Embryonic facial prominence (tissue), 1 donor: ENCODE measurements at regions not wholly inside any gene's neighbourhood (a gene's known extent, or its start where the extent isn't known, plus 50 kb on each side); places are given as distances from the start of the nearest gene placed in this dataset.
A peak's percentile ranks its signal among the peaks of the same experiment; 100 is the strongest.
"Not testable (repeated sequence)": the region's sequence is repeated elsewhere in the genome, so short reads cannot be mapped to it uniquely, and the experiment has no call there.

ENCODE experiments used
- DNase-seq: peaks from one replicate; pipeline ENCODE4 v3.0.0-alpha.2; 2016; ENCODE audit errors: extremely low spot score

DNA sequence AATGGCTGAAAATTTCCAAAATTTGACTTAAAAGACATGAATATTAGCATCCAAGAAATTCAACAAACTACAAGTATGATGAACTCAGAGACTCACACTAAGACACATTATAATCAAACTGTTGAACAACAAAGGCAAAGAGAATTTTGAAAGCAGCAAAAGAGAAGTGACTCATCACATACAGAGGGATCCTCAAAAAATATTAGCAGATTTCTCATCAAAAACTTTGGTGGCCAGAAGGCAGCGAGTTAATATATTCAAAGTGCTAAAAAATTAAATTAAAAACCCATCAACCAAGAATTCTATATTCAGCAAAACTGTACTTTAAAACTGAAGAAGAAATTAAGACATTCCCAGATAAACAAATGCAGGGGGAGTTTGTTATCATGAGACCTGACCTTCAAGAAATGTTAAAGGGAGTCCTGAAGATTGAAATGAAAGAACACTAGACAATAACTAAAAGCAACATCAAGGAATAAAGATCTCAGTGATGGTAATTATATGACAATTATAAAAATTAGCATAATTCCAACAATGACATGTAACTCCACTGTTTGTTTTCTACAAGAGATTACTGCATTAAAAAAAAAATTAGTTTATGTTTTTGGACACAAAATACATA, 150.0 kb downstream of the RNASET2 start:
- DNase-seq, result no peak

DNA sequence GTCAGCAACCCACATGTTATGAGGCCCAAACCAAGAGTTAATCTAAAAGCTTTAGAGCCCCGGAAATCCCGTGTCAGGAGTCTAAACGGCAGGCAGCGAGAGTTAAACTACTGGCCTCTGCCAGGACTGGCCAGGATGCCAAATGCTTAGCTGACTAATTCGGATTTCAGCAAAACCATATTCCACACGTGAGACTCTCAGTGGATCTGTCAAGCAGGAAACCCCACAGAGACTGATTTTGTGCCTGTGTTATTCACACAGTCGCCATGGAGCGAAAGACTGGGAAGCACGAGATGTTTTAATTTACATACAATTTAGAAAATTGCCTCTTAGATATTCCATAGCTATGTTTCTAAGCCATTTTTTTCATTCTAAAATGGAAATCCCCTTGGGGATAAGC, 152.9 kb downstream of the RNASET2 start:
- no peak for DNase-seq

DNA sequence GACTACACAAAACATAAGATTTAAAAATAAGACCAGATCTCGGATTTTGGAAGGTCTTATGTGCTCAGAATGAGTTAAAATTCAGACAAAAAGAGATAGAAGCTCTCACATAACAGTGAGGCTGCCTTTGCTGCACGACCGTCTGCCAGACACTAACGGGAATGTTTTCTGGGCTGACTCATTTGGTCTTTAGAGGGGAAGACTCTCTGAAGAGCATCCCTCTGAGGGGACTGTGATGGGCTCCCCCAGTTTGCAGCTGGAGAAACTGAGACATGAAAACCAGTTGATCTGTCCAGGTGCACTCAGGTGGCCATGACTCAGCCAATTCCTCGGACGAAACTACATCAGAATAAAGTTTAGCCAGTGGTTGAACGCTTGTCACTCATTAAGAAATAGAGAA, 153.9 kb downstream of the RNASET2 start:
- no peak for DNase-seq

DNA sequence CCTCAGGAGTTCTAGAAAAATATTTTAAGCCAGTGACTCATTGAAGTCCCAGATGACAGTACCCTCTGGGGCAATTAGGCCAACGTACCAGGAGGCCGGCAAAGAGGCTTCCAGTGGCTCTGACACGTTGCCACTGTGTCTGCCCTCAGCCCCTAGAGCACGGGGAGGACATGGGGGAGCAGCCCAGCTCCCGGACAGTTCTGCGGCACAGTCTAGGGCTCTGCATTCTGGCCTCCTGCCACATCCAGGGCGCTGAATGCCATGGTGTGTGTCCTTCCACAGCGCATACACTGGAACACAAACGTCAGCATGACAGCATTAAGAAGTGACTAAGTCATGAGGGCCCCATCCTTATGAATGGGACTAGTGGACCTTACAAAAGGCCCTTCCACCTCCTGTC, 156.2 kb downstream of the RNASET2 start:
- no peak for DNase-seq

DNA sequence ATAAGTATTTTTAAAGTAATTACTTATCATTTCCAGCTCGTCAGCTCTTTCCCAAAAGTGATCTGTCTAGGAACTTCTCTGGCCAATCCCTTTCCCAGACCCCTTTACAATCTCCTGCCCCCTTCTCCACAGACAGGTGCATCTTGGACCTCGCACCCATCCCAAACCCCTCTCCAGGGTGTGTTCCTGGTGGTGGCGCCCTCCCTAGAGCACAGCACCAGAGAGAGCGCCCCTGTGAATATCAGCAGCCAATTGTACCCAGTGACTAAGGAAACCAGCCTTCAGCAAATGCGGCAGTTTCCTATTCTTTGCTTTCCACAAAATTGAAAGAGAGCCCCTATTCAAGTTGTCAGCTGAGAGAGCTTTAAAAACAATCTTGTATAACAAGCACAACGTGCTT, 157.7 kb downstream of the RNASET2 start:
- DNase-seq, result no peak

DNA sequence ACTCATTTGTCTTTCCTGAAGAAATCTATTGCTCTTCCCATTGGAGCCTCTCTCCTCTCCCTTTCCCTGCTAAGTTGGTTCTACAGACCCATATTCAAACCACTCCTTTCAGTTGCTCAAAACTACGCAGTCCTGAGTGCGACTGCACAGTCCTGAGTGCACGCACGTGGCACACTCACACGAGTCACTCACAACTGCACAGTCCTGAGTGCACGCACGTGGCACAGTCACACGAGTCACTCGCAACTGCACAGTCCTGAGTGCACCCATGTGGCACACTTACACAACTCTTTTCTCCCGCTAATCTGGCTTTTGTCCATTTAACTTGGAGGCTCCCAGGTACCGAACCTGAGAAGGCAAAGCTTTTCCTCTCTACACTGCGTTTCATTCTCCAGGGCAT, 159.7 kb downstream of the RNASET2 start:
- no peak for DNase-seq

DNA sequence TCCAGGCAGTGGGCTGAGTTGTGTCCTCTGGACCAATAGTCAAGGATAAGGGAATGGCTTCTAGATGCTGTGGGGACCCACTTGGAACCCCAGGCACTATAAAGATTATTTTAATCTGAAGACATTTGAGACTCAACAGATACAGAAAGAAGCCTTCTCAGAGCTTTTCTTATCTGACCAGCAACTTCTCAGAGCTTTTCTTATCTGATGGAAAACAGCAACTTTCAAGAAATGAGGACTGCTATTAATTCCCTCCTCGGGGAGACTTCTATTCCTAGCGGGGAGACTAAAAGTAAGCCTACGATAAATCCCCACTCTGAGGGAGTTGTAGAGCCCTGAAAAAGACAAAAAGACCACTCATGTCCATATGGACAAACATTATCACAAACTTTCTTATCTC, 160.5 kb downstream of the RNASET2 start:
- DNase-seq, result no peak

DNA sequence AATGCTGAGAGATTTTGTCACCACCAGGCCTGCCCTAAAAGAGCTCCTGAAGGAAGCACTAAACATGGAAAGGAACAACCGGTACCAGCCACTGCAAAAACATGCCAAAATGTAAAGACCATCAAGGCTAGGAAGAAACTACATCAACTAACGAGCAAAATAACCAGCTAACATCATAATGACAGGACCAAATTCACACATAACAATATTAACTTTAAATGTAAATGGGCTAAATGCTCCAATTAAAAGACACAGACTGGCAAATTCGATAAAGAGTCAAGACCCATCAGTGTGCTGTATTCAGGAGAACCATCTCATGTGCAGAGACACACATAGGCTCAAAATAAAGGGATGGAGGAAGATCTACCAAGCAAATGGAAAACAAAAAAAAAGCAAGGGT, 163.8 kb upstream of the RPS6KA2 start:
- not testable (repeated sequence) for DNase-seq

DNA sequence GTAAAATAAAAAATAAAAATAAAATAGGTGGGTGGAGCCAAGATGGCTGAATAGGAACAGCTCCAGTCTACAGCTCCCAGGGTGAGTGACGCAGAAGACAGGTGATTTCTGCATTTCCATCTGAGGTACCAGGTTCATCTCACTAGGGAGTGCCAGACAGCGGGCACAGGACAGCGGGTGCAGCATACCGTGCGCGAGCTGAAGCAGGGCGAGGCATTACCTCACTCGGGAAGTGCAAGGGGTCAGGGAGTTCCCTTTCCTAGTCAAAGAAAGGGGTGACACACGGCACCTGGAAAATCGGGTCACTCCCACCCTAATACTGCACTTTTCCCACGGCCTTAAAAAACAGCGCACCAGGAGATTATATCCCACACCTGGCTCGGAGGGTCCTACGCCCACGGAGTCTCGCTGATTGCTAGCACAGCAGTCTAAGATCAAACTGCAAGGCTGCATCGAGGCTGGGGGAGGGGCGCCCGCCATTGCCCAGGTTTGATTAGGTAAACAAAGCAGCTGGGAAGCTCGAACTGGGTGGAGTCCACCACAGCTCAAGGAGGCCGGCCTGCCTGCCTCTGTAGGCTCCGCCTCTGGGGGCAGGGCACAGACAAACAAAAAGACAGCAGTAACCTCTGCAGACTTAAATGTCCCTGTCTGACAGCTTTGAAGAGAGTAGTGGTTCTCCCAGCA, 161.9 kb upstream of the RPS6KA2 start:
- not testable (repeated sequence) for DNase-seq

DNA sequence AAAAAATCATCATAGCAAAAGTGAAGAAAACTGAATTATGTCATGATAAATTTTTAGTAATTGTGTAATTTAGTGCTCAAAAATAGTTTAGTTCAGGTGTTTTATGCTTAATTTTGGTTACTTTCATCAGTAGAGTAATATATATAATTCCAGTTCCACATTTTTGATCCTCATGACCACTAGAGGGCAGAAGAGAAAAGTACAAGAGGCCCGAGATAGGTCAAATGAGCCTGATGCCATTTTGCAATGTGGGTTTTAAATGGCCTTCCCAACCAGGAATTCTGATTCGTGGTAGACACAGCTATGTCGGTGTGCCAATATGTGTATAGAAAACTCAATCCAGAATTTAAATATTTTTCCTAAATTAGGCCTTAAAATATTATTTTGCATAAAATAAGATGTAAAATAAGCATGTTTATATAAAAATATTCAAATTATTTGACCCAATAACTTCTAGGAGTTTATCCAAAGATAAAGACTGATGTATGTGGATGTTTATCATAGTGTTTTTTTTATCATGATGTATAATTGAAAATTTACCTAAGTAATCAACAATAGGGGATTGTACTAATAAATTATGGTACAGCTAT, 159.7 kb upstream of the RPS6KA2 start:
- DNase-seq, result peak; percentile 54

DNA sequence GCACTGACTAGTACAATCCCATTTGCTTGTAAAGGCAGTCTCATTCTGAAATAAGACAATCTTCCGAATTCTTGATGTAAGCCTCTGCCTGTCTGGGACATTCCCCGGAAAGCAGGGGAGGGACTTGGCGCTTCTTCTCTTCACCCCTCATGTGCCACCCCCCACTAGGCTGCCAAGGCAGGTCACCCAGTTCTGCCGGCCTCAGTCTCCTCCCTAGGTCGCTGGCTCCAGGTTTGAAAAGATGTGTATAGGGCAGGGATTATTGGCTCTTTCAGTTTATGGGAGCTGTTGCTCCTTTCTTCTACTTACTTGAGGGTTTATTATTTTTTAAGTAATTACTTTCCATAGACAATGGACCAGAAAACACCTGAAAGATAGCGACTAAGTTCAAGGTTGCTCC, 158.1 kb upstream of the RPS6KA2 start:
- no peak for DNase-seq

DNA sequence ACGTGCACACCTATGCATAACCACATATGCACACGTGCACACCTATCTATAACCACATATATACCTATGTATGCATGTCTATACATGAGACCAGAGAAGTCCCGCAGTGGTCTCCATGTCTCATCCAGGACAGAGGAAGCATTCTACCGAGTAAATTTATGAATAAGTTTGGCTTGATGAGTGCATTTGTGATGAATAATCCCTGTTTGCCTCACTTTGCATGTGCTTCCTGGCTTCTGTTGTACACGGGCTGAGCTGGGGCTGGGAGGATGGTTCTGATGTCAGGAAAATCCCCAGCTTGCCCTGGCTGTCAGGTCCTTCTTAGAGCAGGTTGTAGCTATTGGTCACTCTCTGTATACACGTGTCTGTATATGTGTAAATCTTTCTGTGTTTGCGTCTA, 157.6 kb upstream of the RPS6KA2 start:
- no peak for DNase-seq

DNA sequence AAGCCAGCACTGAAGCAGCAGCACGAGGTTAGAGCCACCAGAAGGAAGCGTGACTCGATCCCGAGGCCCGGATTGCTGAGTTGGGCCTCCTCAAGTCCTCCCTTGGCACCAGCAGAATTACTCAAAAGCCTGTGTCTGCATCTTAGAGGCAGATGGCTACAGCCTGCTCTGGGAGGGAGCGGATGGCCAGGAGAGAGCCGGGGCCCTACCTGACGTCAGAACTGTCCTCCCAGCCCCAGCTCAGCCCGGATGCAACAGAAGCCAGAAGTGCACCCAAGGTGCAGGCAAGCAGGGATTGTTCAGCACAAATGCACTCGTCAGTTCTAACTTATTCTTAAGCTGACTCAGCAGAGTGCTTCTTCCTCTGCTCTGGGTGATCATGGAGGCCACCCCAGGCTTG, 155.5 kb upstream of the RPS6KA2 start:
- DNase-seq, result no peak

DNA sequence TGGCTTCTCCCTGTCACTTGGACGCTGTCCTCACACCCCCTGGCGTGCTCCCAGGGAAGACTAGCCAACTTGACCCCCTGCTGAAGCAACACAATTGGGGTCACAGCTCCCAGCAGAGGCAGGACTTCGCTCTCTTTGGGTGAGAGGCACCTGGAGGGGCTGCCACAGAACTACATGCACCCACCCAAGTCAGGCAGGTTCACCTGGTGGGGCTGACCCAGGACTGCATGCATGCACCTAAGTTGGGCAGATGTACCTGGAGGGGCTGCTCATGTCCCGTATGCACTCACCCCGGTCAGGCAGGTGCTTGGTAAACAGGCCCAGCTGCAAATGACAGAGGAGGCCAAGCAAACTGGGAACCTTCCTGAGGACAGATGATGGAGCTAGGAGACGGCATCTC, 154.3 kb upstream of the RPS6KA2 start:
- DNase-seq, result no peak

DNA sequence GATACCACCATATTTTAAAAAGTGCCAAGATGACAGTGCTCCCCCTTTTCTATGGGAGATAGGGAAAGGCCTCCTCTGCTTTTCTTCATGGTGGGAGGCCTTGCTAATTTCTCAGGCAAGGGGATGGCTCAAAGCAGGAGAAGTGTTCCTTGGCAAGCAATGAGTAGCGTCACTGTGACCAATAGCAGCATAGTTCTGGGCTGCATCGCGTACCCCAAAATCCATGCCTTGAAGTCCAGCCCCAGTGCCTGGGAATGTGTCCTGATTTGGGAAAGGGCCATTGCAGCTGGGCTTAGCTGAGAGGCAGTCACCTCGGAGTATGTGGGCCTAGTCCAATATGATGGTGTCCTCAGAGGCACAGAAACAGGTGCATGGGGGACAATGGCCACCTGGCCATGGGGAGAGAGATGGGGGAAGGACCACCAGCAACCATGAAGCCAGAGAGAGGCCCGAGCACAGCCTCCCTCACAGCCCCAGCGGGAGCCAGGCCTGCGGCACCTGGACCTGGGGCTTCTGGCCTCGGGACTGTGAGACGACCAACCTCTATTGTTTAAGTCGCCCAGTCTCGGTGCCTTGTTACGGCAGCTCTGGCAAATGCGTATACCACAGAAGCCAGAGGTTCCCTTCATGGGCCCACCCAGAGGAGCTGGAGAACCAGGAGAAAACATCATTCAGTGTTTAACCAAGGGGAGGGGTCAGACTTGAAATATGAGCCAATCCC, 153.1 kb upstream of the RPS6KA2 start:
- no peak for DNase-seq

DNA sequence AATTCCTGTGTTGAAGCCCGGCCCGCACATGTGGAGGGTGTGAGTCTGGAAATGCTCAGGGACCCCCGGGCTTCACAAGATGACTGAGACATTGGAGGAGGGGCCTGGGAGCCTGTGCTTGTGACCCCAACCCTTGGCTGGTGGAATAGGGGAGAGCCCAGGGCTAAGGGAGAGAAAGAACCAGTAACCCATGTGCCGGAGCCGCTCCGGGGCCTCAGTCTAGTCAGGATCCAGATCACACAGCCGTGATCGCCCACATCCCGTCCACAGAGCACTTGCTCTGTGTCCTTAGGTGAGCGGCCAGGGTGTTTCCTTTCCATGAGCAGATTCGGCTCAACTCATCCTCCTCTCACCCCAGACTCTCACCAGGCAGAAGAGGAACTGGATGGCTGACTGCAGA, 152.3 kb upstream of the RPS6KA2 start:
- no peak for DNase-seq

DNA sequence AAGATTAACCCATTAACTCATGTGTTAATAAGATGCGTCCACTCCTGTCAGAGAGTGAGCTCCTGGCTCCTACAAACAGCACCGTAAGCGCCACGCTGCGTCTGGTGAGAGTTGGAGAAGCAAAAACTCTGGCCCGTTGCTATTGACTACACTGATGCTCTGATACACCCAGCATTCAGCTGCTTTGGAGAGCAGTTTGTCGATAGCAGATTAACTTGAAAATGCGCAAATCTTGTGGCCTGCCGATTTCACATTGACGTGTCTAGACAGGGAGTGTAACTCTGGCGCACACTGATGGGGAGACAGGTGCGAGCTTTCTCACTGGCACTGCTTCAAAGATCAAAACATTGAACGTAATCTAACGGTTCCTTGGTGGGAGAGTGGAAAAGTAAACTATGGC, 151.7 kb upstream of the RPS6KA2 start:
- no peak for DNase-seq

DNA sequence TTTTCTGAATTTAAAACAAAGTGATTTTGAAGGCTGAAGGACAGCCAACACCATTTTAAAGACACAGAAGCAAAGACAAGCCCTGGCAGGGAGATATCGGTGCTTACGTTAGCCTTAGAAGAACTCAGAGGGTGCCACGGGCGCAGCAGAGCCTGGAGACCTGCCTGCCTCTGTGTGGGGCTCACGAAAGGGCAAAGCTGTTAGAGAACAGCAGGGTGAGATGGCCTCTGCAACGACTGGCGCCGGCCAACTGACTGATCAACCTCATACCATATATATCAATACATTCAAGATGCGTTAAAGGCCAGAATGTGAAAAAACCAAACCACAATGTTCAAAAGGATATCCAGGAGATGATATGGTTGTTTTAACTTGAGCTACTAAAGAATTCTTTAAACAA, 151.0 kb upstream of the RPS6KA2 start:
- no peak for DNase-seq

DNA sequence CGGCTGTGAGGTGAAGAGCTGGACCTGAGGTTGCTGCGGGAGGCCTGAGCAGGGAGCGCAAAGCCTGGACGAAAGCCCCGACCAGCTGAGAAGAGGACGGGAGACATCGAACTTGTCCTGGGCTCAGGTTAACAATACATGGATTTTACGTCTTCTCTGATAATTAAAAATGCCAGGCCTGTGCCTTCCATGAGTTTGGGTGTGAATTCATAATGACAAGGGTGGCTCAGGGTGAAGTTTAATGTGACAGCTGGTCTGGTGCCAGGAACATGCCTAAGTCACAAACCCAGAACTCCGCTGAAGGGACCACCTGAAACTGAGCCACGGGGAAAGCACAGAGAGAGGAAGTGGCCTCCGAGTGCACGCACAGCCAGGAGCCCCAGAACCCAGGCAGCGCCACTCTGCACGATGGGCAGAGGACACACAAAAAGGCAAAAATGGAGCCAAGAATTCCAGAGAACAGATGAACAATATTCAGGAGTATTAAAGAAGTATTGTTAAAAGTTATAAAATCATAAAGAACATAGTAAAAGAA, 150.1 kb upstream of the RPS6KA2 start:
- no peak for DNase-seq

DNA sequence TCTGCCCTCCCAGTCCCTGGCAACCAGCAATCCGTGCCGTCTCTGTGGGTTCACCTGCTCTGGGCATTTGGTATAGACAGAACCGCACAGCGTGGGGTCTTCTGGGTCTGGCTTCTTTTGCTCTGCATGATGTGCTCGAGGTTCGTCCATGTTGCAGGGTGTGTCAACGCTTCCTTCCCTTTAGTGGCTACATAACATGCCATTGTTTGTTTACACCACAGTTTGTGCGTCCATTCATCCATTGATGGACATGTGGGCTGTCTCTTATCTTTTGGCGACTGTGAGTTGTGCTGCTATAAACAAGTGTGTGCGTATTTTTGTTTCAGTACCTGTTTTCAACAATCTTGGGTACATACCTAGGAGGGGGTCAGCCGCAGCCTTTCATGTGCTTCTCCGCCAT, 149.5 kb upstream of the RPS6KA2 start:
- no peak for DNase-seq

DNA sequence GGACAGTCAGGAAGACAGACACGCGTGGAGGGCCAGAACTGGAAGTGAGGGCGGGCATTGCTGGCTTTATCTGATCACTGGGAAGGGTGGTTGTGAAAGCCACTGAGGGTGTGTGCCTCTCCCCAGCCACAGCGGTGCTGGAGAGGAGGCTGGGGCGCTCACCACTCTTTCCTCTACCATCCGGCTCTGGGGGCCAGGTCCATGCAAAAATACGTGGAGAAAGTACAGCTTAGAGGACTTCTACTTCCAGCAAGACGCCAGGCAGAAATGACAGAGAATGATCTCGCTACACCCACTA, 148.8 kb upstream of the RPS6KA2 start:
- no peak for DNase-seq

DNA sequence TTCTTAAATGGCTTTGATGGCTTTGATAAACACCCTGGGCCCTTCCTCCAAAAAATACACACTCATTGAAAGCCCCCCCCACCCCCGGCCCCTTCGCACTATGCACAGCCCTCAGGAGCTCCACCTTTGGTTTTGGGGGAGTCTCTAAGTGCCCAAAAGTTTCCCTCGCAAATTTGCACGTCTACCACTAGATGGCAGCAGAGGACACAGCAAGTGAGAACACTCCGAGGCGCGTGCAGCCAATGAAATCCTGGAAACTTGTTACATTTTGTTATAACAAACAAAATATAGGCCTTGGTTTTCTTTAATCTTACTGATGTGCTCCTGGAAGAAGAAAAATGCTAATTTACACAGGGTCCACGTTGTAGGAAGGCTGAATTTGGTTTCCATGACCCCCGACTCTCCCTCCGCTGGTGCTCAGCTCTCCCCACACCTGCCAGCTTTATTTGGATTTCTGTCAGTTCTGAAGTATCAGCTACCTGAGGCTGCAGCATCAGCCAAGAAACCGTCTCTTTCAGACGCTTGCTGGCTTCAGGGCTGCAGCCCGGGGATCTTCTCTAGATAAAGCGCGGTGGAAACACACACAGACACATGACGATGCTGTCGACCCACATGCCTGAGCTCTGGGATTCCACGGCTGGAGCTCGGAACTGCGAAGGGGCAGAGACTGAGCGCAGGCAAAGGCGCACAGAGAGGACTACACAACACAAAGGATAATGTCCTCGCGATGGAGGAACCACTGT, 148.3 kb upstream of the RPS6KA2 start:
- DNase-seq, result peak; percentile 64
